Epidermal melanocyte (primary cell): ENCODE measurements at regions not wholly inside any gene's neighbourhood (a gene's known extent, or its start where the extent isn't known, plus 50 kb on each side); places are given as distances from the start of the nearest gene placed in this dataset.

Experiments
- DNase-seq: peaks from one replicate; pipeline ENCODE4 v3.0.0; 2011; ENCODE audit warnings: low spot score; ENCODE audit not compliant: insufficient read length

DNA sequence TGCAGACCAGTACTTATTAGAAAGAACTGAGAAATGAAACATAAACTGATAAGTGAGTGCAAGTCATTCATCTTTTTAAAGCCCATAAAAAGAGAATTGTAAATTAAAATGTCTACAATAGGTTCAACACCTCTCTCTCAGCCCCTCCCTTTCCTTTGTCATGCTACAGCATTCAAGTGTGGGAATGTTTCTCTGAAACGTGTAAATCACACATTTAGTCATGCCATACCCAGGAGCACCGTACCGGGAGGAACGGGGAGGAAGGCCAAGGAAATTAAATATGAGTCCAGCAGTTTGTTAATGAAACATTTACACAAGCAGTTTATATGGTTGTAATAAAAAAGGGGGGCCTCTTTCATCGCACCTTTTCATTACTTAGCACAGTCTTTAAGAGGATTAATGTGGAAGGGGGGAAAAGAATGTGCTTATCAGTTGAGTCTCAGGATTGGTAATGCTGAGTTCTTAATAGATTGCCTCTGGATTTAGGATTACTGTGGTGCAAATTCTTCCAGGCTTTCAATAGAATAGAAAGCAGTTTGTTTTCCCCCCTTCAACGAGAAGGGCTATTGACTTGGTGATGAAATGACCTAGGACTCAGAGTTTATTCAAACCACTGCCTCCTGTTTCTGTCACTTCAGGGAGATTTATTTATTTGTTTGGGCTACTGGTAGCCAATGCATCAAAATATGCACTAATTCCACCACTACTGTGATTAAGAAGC, 176.0 kb upstream of the ZNF608 start:
- no peak for DNase-seq

DNA sequence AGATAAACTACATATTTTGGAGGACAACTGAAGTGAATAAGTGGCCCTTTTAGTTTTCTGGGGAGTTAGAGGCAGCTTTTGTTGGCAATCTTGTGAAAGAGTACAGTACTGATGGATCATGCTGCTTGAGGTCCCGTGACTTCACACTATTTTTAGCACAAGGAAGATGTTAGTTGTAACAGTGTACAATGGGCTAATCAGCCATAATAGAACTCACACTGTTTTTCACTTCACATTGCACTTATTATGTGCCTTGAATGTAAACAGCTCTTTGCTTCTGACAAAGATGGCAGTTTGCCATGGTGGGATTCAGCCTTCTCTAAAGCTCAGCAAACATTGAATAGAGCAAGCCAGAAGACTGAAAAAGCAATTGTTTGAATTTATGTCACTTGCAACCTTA, 176.7 kb upstream of the ZNF608 start:
- no peak for DNase-seq

DNA sequence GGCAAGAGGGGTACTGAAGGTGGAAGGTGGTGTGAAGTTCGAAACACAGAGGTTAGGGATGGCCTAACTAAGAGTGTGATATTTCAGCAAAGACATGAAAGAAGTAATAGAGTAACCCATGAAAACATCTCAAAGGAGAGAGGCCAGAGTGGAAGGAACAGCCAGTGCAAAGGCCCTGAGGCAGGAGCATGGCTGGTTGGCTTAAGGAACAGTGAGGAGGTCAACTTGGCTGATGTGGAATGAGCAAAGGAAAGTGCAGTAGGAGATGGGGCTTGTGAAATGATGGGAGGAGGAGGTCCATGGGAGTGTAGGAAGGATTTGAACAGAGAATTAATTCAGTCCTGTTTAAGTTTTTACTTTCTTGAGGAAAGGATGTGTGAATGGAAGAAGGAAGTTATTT, 178.3 kb upstream of the ZNF608 start:
- DNase-seq = no peak

DNA sequence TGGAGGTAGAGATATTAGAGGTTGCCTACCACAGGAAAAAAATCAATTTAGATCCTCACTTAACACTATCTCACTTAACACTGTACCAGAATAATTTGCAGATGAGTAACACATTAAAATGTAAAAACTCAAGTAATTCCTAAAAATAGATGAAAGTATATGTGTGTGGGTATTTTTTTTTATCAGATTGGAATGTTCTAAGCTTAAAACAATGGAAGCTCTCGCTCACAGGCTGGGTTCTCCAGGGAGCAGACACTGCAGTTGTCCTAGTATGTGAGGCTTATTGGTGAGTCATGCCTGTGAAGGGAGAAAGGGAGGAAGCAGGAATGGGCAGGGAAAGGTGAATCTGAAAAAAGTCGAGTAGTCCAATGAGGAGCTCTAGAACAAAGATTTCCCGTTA, 181.3 kb upstream of the ZNF608 start:
- DNase-seq = no peak

DNA sequence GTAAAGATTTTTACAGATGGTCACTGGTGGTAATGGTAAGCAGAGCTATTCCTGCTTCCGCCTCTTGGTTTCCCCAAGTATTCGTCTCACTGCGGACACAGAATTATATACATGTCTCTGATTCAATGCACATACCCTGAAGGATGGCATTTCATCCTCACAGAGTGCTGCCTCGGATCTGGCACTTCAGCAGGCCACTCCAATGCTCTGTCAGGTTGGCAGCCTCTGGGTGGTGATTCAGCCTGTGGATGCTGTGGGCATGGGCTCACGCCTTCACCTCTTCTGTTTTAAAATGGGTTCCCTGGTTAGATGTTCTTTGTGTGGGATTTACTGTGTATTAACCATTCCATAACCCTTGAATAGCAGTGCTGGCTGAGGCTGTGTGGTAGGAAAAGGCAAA, 182.6 kb upstream of the ZNF608 start:
- DNase-seq = no peak

DNA sequence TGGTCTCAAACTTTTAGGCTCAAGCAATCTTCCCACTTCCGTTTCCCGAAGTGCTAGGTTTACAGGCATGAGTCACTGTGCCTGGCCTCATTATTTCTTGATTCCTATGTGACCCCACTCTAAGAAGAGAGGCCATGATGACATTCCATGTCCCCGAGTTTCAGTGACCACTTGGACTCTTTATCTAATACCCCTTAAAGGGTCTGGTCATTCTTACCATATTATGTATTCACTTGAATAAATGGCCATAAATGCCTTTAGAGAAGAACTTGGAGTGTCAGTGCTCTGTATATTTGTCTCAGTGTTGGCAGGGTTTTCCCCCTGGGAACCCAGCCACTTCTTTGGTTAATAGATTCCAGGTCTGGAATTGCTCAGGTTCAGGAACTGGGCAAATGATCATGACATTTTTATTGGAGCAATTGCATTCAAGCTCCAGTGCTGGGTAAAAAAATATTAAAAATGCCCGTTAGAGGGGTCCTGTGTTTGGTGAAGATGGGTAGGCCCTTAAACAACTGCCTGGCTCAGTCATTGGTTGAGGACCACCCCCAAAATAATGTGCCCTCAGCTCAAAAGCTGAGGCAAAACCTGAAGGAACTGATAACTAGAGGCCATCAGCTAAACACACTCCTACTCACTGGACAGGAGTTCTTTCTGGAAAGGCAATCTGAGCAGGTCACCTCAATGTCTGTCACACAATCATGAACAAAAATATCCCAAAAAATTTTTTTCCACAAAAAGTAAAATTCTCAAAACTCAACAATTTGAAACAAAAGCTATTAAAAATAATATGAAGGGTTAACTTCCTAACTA, 186.6 kb upstream of the ZNF608 start:
- no peak for DNase-seq

DNA sequence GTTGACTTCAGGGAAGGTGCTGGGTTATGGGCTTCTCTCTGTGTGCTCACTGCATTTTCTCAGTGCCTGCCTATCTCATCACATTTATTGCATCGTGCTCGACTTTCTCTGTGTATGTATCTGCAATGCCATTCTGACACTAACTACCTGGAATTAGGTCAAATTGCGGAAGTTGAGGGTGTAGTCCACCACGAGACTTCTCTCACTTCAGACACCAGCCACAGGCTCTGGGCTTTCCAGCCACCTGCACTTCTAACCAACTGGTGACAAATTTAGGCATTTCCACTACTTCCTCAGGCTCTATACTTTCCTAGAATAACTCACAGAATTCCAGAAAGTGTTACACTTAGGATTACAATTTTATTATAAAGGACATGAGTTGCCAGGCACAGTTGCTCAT, 188.6 kb upstream of the ZNF608 start:
- no peak for DNase-seq

DNA sequence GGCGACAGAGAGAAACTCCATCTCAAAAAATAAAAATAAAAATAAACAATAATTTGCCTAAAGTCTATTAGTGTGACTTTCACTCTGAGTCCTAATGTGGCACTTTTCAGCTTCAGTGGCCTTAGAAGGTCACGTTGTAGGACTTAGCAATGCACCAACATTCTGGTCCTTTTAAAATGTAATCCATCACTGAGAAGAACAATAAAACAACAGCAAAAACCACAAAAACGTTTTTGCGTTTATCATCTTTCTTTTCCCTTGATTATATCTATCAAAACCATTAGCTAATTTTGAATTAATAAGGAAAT, 190.1 kb upstream of the ZNF608 start:
- no peak for DNase-seq

DNA sequence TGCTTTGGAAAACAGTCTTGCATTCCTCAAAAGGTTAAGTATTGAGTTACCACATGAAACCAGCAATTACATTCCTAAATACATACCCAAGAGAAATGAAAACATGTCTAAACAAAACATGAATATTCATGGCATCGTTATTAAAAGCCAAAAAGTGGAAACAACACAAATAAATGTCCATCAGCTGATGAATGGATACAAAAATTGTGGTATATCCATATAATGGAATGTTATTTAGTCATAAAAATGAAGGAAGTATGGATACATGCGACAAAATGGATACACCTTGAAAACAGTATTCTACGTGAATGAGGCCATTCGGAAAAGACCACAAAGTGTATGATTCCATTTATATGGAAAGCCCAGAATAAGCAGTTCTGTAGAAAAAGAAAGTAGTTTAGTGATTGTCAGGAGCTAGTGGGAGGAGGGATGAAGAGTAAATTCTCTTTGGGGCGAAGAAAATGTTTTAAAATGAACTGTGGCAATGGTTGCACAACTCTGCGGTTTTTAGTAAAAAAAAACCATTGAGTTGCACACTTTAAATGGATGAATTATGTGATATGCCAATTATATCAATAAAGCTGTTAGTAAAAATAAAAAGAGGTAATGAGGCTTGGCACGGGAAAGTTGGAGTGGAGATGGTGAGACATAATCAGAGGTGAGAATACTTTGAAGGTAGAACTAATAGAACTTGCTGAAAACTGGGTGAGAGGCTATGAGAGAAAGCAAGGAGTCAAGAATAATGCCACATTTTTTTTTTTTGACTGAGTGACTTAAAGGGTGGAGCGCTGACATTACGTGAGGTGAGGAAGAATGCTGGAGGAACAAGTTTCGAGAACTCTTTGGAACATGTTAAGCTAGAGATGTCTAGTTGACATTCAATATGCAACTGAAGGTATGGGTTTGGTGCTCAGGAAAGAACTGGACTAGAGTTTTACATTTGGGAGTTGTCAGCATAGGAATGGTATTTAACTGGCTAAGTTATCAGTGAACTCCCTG, 194.9 kb upstream of the ZNF608 start:
- DNase-seq = no peak

DNA sequence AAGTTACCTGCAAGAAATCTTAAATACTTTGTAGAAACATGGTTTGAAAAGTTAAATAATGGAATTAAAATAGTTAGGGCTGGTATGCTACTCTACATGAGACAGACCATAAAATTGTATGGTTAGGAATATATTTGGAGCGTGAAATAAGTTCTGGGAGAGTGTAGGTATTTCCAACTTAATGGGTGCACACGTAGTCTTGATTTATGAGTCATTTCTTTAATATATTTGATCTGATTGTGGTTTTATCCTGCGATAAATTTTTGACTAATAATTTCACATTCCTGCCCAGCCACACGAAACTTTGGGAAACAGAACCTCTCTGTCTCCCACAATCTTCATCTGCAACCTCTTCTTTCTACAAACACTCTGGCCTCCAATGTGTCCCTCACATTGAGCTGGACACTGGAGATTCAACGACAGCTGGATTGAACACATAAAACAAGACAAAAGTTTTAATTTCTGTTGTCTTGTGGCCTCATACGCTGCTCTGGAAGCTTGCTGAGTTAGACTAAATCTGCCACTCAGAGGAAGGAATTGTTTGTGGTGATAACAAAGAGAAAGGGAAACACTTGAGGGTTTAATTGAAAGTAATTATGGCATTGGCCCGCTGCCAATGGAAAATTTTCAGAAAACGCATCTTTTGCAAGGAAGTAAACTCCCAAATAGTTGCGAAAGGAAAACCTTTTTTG, 201.8 kb upstream of the ZNF608 start:
- no peak for DNase-seq

DNA sequence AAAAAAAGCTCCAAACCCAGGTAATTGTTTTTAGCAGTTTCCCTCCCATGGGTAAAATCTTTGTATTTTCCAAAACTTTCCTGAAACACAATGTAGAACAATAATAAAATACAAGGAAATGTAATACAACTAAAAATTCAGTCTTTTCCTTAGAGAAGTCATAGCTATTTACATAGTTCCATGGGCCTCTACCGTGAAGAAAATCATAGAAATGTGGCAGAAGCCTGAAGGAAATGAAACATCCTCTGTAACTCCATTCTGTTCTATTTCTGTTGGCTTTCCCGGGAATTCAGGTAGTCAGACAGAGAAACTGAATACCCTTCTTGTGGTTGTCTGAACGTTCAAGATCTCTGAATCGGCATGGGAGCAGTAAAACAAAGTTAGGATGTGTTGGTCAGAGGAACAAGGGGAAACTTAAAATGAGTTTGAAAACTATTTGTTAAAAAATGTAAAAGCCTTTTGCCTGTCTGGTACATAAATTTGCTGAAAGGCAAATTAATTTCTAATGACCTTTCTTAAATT, 202.4 kb upstream of the ZNF608 start:
- no peak for DNase-seq

DNA sequence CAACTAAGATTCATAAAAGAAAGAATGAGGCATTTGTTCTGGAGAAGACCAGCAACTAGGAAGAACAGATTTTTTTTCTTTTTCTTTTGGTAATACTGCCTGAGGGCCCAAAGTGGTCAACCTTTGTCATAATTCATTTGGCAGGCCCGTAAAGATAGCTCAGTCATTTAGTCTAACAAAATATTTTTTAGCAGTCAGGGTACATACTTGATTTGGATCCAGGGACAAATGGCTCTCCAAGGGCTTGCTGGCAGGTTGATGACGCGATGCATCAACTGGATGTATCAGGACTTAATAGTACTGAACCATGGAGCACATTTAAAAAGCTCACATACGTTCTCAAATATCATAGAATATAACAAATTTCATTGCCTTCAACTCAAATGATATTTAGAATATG, 203.4 kb upstream of the ZNF608 start:
- DNase-seq = no peak

DNA sequence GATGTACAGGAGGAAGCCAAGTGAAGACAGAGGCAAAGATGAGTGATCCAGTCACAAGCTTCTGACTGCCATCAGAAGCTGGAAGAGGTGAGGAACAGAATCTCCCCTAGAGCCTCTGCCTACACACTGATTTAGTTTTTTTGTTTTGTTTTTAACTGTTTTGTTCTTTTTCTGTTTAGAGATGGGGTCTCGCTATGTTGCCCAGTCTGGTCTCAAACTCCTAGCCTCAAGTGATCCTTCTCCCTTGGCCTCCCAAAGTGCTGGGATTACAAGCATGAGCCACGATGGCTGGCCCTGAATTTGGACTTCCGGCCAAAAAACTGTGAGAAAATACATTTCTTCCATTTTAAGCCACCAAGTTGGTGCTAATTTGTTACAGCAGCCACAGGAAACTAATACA, 204.7 kb upstream of the ZNF608 start:
- DNase-seq = no peak

DNA sequence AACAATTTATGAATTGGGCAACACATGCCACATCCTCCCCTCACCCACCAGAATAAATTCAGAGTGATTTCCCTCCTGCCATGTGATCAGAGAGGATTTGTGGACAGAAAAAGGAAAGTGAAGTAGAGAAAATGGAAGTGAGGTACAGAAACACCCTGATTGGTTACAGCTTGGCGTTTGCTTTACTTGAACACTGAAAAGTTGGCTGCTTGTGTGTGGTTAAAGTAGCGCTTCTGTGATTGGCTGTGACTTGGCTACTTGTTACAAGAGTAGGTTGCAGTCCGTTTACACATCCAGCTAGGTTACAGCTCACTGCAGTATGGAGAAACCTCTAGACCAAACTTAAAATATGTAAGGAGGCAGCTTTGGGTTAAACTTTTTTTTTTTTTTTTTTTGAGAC, 205.2 kb upstream of the ZNF608 start:
- no peak for DNase-seq

DNA sequence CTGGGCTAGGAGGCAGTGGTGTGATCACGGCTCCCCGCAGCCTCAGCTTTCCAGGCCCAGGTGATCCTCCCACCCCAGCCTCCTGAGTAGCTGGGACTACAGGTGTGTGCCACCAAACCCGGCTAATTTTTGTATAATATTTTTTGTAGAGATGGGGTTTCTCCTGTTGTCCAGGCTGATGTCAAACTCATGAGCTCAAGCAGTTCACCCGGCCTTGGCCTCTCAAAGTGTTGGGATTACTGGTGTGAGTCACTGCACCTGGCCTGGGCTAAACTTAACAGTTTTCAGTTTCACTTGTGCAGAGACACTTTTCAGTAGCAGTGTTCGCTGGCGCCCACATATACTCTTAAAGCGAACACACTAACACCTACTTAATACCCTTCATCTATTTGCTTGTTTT, 205.6 kb upstream of the ZNF608 start:
- no peak for DNase-seq

DNA sequence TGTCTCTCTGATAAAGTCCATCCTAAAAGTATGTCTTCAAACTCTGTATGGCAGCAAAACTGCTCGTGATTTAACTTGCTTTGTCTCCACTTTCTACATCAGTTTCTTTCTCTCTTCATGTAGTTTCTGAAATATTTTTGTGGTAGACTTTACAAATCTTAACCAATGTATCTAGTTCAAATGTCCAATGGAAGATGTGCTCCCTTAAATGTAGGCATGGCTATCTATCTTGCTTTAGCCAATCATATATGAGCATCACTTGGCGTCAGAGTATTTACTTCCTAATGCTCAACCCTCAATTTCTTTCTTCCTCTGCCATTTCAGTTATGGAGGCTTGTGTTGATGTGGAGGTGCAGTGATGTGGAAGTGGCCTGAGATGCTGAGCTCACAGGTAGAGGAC, 206.1 kb upstream of the ZNF608 start:
- no peak for DNase-seq

DNA sequence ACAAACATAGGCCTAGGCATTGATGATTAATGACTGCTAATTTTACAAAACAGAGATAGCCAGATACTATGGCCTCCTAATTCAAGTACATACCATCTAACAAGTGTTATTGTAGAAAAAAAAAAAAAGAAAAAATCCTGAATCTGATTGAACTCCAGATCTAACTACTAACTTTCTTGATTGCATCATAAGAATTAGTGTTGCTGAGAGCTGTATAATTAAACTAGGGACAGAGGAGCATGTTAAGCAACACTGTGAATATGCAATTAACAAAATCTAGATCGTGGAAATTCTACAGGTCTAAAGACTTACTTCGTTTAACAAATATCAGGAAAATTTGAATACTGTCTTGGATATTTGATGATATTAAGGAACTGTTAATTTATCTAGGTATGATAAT, 208.3 kb upstream of the ZNF608 start:
- no peak for DNase-seq

DNA sequence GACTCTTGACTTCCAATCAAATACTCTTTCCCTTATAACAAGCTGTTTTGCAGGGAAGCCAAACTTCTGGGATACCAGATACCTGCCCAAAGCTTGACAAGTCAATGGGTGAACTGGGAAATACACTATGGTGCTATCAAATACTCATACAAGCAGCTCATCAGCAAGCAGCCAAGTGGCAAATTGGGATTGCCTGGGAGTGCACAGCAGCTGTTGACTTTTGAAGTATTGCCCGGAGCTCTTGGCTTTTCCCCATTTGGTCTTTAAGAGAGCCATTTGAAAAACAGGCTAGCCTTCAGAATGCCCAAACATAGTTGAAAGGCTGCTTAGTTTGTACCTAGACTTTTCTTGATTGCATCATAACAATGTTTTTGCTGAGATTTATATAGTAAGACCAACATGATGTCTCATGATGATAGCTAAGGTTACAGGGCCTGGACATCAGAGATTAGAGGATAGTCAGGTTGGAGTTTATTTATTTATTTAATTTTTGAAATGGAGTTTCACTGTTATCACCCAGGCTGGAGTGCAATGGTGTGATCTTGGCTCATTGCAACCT, 210.1 kb upstream of the ZNF608 start:
- DNase-seq = no peak

DNA sequence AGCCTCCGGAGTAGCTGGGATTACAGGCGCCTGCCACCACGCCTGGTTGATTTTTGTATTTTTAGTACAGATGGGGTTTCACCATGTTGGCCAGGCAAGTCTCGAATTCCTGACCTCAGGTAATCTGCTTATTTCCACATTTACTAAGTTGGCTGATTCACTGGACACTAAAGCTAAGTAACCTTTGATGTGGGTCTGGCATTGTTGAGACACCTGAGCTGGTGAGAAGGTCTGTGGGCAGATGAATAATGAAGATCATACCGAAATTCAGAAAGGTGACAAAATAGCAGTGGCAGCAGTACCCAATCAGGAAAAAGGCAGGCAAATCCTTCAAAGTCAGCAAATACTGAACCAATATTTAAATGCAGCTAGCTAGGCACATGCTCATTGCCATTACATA, 210.6 kb upstream of the ZNF608 start:
- DNase-seq = no peak

DNA sequence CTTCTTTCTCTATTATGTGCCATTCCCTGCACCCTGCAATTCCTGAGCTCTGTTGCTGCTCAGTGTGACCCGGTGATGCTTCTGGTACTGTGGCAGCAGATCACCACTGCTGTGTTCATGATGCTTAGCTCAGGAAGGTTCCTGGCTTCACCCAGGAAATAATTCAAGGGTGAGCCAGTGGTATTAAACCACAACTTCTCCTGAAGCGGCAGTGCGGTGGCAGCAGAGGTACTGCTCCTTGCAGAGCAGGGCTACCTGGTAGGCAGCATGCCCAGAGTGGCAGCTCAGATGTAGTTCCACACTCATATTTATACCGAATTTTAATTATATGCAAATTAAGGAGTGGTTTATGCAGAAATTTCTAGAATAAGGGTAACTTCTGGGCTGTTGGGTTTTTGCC, 213.8 kb upstream of the ZNF608 start:
- DNase-seq = no peak

DNA sequence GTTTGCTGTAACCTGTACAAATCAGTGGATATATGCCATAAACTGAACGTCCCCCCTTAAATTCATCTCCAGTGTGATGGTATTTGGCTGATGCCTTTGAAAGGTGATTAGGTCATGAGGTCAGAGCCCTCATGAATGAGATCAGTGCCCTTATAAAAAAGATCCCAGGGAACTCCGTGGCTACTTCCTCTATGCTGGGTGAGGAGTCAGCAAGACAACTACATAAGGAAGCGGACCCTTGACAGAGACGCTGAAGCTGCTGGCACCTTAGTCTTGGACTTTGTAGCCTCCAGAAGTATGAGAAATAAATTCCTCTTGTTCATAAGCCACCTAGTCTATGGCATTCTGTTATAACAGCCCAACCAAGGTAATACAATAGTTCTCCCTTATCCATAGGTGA, 215.1 kb upstream of the ZNF608 start:
- no peak for DNase-seq
